ENCODE measurements at regions not wholly inside any gene's neighbourhood (a gene's known extent, or its start where the extent isn't known, plus 50 kb on each side); places are given as distances from the start of the nearest gene placed in this dataset.

GRCh38 chr10:8908013-8908412, 853.5 kb downstream of the GATA3 start:
- H3K4me3 ChIP-seq (ENCODE audit: low read length in 2 of 2), result no peak overlapping the region
- WGBS, 2 donors (ENCODE audit: extremely low coverage in 2 of 2, insufficient read length in 2 of 2, insufficient replicate concordance in 1 of 2), result no CpG with 5 or more reads among the region's 4 CpGs
- no peak overlapping the region for H3K4ac ChIP-seq (ENCODE audit: low read length)
- H3K9ac ChIP-seq (ENCODE audit: low read depth, low read length, poor library complexity), result no peak overlapping the region
- H2BK15ac ChIP-seq (ENCODE audit: low read length), result no peak overlapping the region
- no peak for DNase-seq (ENCODE audit: low spot score)
- no peaks in the 10 kb centered on the region for H3K9me3 ChIP-seq (replicated peaks in 1 of 2; ENCODE audit: control insufficient read depth in 2 of 2, insufficient read depth in 1 of 2, low read depth in 1 of 2, low read length in 2 of 2)
- H3K79me1 ChIP-seq (ENCODE audit: low read depth, low read length), result no peaks in the 10 kb centered on the region
- H4K8ac ChIP-seq (ENCODE audit: low read depth, low read length), result no peak overlapping the region
- H2BK5ac ChIP-seq (ENCODE audit: low read length), result no peak overlapping the region
- H3K4me1 ChIP-seq (ENCODE audit: control insufficient read depth in 2 of 2, insufficient read depth in 1 of 2, low read depth in 1 of 2, low read length in 2 of 2), result no peaks in the 10 kb centered on the region
- H3K27ac ChIP-seq (replicated peaks; ENCODE audit: low read length), result no peak overlapping the region
- H3K14ac ChIP-seq (ENCODE audit: low read length), result no peak overlapping the region
- H4K91ac ChIP-seq (ENCODE audit: low read depth, low read length, poor library complexity), result no peak overlapping the region
- no peak overlapping the region for H3K4me2 ChIP-seq (ENCODE audit: insufficient read depth, low read length, poor library complexity, severe bottlenecking)
- H2BK120ac ChIP-seq (ENCODE audit: low read depth, low read length), result no peak overlapping the region
- H3K23ac ChIP-seq (ENCODE audit: low read depth, low read length, poor library complexity), result no peak overlapping the region
- H2AFZ ChIP-seq (ENCODE audit: low read length), result no peak overlapping the region
- no peak overlapping the region for H2AK5ac ChIP-seq (ENCODE audit: low read depth, low read length)
- H3K27me3 ChIP-seq (ENCODE audit: control insufficient read depth in 3 of 3, insufficient read depth in 3 of 3, low read depth in 1 of 3, low read length in 3 of 3), result no peaks in the 10 kb centered on the region
- H2BK12ac ChIP-seq (ENCODE audit: low read length), result no peak overlapping the region
- H3K18ac ChIP-seq (ENCODE audit: low read length), result no peak overlapping the region
- no peaks in the 10 kb centered on the region for H3K36me3 ChIP-seq (replicated peaks in 1 of 2; ENCODE audit: control insufficient read depth in 2 of 2, insufficient read depth in 2 of 2, low read length in 2 of 2)

- H2BK15ac ChIP-seq (ENCODE audit: low read length), result no peak overlapping the region
- no peaks in the 10 kb centered on the region for H3K79me1 ChIP-seq (ENCODE audit: low read depth, low read length)
- no CpG with 5 or more reads among the region's 3 CpGs for WGBS, 2 donors (ENCODE audit: extremely low coverage in 2 of 2, insufficient read length in 2 of 2, insufficient replicate concordance in 1 of 2)
- H3K36me3 ChIP-seq (replicated peaks in 1 of 2; ENCODE audit: control insufficient read depth in 2 of 2, insufficient read depth in 2 of 2, low read length in 2 of 2), result no peaks in the 10 kb centered on the region
- H3K4ac ChIP-seq (ENCODE audit: low read length), result no peak overlapping the region
- H2BK5ac ChIP-seq (ENCODE audit: low read length), result no peak overlapping the region
- no peak overlapping the region for H2BK120ac ChIP-seq (ENCODE audit: low read depth, low read length)
- no peak overlapping the region for H3K9ac ChIP-seq (ENCODE audit: low read depth, low read length, poor library complexity)
- H4K8ac ChIP-seq (ENCODE audit: low read depth, low read length), result no peak overlapping the region
- no peak overlapping the region for H2AK5ac ChIP-seq (ENCODE audit: low read depth, low read length)
- H3K4me3 ChIP-seq (ENCODE audit: low read length in 2 of 2), result no peak overlapping the region
- no peak overlapping the region for H3K27ac ChIP-seq (replicated peaks; ENCODE audit: low read length)
- H4K91ac ChIP-seq (ENCODE audit: low read depth, low read length, poor library complexity), result no peak overlapping the region
- H3K23ac ChIP-seq (ENCODE audit: low read depth, low read length, poor library complexity), result no peak overlapping the region
- H3K18ac ChIP-seq (ENCODE audit: low read length), result no peak overlapping the region
- H3K9me3 ChIP-seq (replicated peaks in 1 of 2; ENCODE audit: control insufficient read depth in 2 of 2, insufficient read depth in 1 of 2, low read depth in 1 of 2, low read length in 2 of 2), result no peaks in the 10 kb centered on the region
- H3K4me1 ChIP-seq (ENCODE audit: control insufficient read depth in 2 of 2, insufficient read depth in 1 of 2, low read depth in 1 of 2, low read length in 2 of 2), result no peaks in the 10 kb centered on the region
- H3K27me3 ChIP-seq (ENCODE audit: control insufficient read depth in 3 of 3, insufficient read depth in 3 of 3, low read depth in 1 of 3, low read length in 3 of 3), result no peaks in the 10 kb centered on the region
- H3K4me2 ChIP-seq (ENCODE audit: insufficient read depth, low read length, poor library complexity, severe bottlenecking), result no peak overlapping the region
- H2BK12ac ChIP-seq (ENCODE audit: low read length), result no peak overlapping the region
- no peak overlapping the region for H3K14ac ChIP-seq (ENCODE audit: low read length)
- no peak for DNase-seq (ENCODE audit: low spot score)
- H2AFZ ChIP-seq (ENCODE audit: low read length), result no peak overlapping the region
These were observed 855.8 kb downstream of the GATA3 start for GRCh38 chr10:8910314-8910713.

GRCh38 chr10:8911032-8911431, 856.5 kb downstream of the GATA3 start:
- Histone ChIP-seq H2AK5ac (ENCODE audit: low read depth, low read length) (no peak overlapping the region), H3K4me2 (ENCODE audit: insufficient read depth, low read length, poor library complexity, severe bottlenecking) (no peak overlapping the region), H3K4ac (ENCODE audit: low read length) (no peak overlapping the region), H2BK12ac (ENCODE audit: low read length) (no peak overlapping the region), H3K4me3 (ENCODE audit: low read length in 2 of 2) (no peak overlapping the region), H3K14ac (ENCODE audit: low read length) (no peak overlapping the region), H2BK120ac (ENCODE audit: low read depth, low read length) (no peak overlapping the region), H4K8ac (ENCODE audit: low read depth, low read length) (no peak overlapping the region), H2BK5ac (ENCODE audit: low read length) (no peak overlapping the region), H3K4me1 (ENCODE audit: control insufficient read depth in 2 of 2, insufficient read depth in 1 of 2, low read depth in 1 of 2, low read length in 2 of 2) (no peaks in the 10 kb centered on the region), H3K36me3 (replicated peaks in 1 of 2; ENCODE audit: control insufficient read depth in 2 of 2, insufficient read depth in 2 of 2, low read length in 2 of 2) (no peaks in the 10 kb centered on the region), H4K91ac (ENCODE audit: low read depth, low read length, poor library complexity) (no peak overlapping the region), H3K9me3 (replicated peaks in 1 of 2; ENCODE audit: control insufficient read depth in 2 of 2, insufficient read depth in 1 of 2, low read depth in 1 of 2, low read length in 2 of 2) (no peaks in the 10 kb centered on the region), H2BK15ac (ENCODE audit: low read length) (no peak overlapping the region), H3K18ac (ENCODE audit: low read length) (no peak overlapping the region), H3K23ac (ENCODE audit: low read depth, low read length, poor library complexity) (no peak overlapping the region), H3K27me3 (ENCODE audit: control insufficient read depth in 3 of 3, insufficient read depth in 3 of 3, low read depth in 1 of 3, low read length in 3 of 3) (no peaks in the 10 kb centered on the region), H3K27ac (replicated peaks; ENCODE audit: low read length) (no peak overlapping the region), H3K9ac (ENCODE audit: low read depth, low read length, poor library complexity) (no peak overlapping the region), H2AFZ (ENCODE audit: low read length) (no peak overlapping the region), H3K79me1 (ENCODE audit: low read depth, low read length) (no peaks in the 10 kb centered on the region)
- no CpG with 5 or more reads among the region's 1 CpG for WGBS, 2 donors (ENCODE audit: extremely low coverage in 2 of 2, insufficient read length in 2 of 2, insufficient replicate concordance in 1 of 2)
- DNase-seq (ENCODE audit: low spot score), result no peak

GRCh38 chr10:8912108-8912507, 857.6 kb downstream of the GATA3 start:
- no peaks in the 10 kb centered on the region for H3K79me1 ChIP-seq (ENCODE audit: low read depth, low read length)
- H2BK5ac ChIP-seq (ENCODE audit: low read length), result no peak overlapping the region
- H3K9ac ChIP-seq (ENCODE audit: low read depth, low read length, poor library complexity), result no peak overlapping the region
- H3K27ac ChIP-seq (replicated peaks; ENCODE audit: low read length), result no peak overlapping the region
- WGBS, 2 donors (ENCODE audit: extremely low coverage in 2 of 2, insufficient read length in 2 of 2, insufficient replicate concordance in 1 of 2), result no CpG with 5 or more reads among the region's 4 CpGs
- no peak overlapping the region for H2BK120ac ChIP-seq (ENCODE audit: low read depth, low read length)
- no peak overlapping the region for H2BK15ac ChIP-seq (ENCODE audit: low read length)
- DNase-seq (ENCODE audit: low spot score), result no peak
- no peak overlapping the region for H3K18ac ChIP-seq (ENCODE audit: low read length)
- no peak overlapping the region for H2BK12ac ChIP-seq (ENCODE audit: low read length)
- no peak overlapping the region for H4K8ac ChIP-seq (ENCODE audit: low read depth, low read length)
- no peak overlapping the region for H2AFZ ChIP-seq (ENCODE audit: low read length)
- no peaks in the 10 kb centered on the region for H3K36me3 ChIP-seq (replicated peaks in 1 of 2; ENCODE audit: control insufficient read depth in 2 of 2, insufficient read depth in 2 of 2, low read length in 2 of 2)
- no peaks in the 10 kb centered on the region for H3K9me3 ChIP-seq (replicated peaks in 1 of 2; ENCODE audit: control insufficient read depth in 2 of 2, insufficient read depth in 1 of 2, low read depth in 1 of 2, low read length in 2 of 2)
- no peak overlapping the region for H3K4me2 ChIP-seq (ENCODE audit: insufficient read depth, low read length, poor library complexity, severe bottlenecking)
- H4K91ac ChIP-seq (ENCODE audit: low read depth, low read length, poor library complexity), result no peak overlapping the region
- H3K27me3 ChIP-seq (ENCODE audit: control insufficient read depth in 3 of 3, insufficient read depth in 3 of 3, low read depth in 1 of 3, low read length in 3 of 3), result no peaks in the 10 kb centered on the region
- H3K4me1 ChIP-seq (ENCODE audit: control insufficient read depth in 2 of 2, insufficient read depth in 1 of 2, low read depth in 1 of 2, low read length in 2 of 2), result no peaks in the 10 kb centered on the region
- no peak overlapping the region for H3K4ac ChIP-seq (ENCODE audit: low read length)
- no peak overlapping the region for H3K14ac ChIP-seq (ENCODE audit: low read length)
- no peak overlapping the region for H2AK5ac ChIP-seq (ENCODE audit: low read depth, low read length)
- H3K23ac ChIP-seq (ENCODE audit: low read depth, low read length, poor library complexity), result no peak overlapping the region
- no peak overlapping the region for H3K4me3 ChIP-seq (ENCODE audit: low read length in 2 of 2)

All from neuronal stem cell (in vitro differentiated cells).